ENCODE measurements at regions not wholly inside any gene's neighbourhood (a gene's known extent, or its start where the extent isn't known, plus 50 kb on each side); places are given as distances from the start of the nearest gene placed in this dataset.

DNA sequence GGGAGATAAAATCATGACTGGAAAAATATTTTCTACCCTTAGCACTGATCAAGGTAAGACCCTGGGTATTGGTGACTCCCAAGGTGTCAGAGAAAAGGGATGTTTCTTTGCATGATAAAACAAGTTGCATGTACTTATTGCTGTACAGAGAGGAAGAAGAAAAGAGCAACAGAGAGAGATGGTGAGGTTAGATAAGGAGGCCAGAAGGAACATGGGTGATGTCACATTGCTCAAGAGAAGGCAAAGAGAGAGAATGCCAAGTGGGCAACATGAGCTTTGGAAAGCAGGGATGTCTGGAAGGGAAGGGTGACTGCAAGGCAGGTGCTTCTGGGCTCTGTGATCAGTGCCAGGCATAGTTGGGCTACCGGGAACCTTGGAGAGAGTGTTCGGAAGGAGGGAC lies 65.1 kb upstream of the ADARB2 start:
- TF ChIP-seq, protein P1, sequence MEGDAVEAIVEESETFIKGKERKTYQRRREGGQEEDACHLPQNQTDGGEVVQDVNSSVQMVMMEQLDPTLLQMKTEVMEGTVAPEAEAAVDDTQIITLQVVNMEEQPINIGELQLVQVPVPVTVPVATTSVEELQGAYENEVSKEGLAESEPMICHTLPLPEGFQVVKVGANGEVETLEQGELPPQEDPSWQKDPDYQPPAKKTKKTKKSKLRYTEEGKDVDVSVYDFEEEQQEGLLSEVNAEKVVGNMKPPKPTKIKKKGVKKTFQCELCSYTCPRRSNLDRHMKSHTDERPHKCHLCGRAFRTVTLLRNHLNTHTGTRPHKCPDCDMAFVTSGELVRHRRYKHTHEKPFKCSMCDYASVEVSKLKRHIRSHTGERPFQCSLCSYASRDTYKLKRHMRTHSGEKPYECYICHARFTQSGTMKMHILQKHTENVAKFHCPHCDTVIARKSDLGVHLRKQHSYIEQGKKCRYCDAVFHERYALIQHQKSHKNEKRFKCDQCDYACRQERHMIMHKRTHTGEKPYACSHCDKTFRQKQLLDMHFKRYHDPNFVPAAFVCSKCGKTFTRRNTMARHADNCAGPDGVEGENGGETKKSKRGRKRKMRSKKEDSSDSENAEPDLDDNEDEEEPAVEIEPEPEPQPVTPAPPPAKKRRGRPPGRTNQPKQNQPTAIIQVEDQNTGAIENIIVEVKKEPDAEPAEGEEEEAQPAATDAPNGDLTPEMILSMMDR (conservative IDR thresholded peaks at IDR 0.05; ENCODE audit: low read length) = no peak
- TF ChIP-seq EZH2phosphoT487 (IDR thresholded peaks at IDR 0.05; ENCODE audit: borderline replicate concordance, low read depth, low read length) = no peak
